PC-9 (cell line): ENCODE measurements at regions not wholly inside any gene's neighbourhood (a gene's known extent, or its start where the extent isn't known, plus 50 kb on each side); places are given as distances from the start of the nearest gene placed in this dataset.
"Not testable (repeated sequence)": the region's sequence is repeated elsewhere in the genome, so short reads cannot be mapped to it uniquely, and the experiment has no call there.

ENCODE experiments used
- CTCF ChIP-seq: fragments of 200-600 bp; sonication (generic); conservative IDR thresholded peaks from 2 replicates; pipeline ENCODE4 v1.6.1; 2017; ENCODE audit warnings: mixed run types, antibody characterized with exemption, mild to moderate bottlenecking, moderate library complexity
- EZH2 ChIP-seq: fragments of 200-600 bp; sonication (generic); IDR thresholded peaks from 2 replicates; pipeline ENCODE4 v1.8.0; 2017; ENCODE audit warnings: antibody characterized with exemption, low read depth

- not testable (repeated sequence) for TF ChIP-seq CTCF, EZH2
Measured at GRCh38 chr14:105749870-105750541, 223.6 kb downstream of the TMEM121 start.
